GM19043 (cell line): ENCODE measurements at regions not wholly inside any gene's neighbourhood (a gene's known extent, or its start where the extent isn't known, plus 50 kb on each side); places are given as distances from the start of the nearest gene placed in this dataset.

Experiments used
- ATAC-seq: cut with Tn5 transposase; IDR thresholded peaks from one replicate; pipeline ENCODE4 v1.9.1; 2021; ENCODE audit warnings: low read depth; ENCODE audit not compliant: unreplicated experiment

DNA sequence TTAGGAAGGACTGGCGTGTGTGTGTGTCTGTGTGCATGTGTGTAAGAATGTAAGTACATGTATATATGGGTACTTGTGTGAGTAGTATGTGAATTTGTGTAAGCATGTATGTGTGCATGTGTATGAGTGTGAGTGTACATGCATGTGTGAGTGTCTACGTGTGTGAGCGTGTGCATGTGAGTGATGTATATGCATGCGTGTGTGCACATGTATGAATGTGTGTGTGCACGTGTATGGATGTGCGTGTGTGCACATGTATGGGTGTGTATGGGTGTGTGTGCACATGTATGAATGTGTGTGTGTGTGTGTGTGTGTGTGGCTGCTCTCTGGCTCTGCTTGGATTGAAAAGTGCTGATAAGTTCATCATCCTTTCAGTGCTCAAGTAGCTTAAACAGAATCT lies 154.5 kb downstream of the TENT4A start:
- ATAC-seq = no peak

DNA sequence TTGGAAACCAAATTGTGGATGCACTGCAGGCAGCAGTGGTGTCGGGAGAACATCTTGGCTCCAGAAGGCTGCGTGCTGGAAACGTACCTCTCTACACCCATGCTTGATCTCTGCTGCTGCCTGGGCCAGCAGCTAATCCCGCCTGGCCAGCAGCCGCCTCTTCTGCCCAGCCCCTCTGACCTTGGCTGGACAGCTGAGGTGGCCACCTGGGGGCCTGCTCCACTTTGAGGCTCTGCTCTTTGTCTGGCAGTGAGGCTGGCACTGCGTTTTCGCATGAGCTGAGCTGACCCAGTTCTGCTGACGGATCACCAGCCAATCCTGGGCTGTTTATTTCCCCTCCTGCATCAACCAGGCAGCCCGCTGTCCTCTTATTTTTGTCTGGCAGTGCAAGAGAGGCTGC lies 154.9 kb downstream of the TENT4A start:
- no peak for ATAC-seq

DNA sequence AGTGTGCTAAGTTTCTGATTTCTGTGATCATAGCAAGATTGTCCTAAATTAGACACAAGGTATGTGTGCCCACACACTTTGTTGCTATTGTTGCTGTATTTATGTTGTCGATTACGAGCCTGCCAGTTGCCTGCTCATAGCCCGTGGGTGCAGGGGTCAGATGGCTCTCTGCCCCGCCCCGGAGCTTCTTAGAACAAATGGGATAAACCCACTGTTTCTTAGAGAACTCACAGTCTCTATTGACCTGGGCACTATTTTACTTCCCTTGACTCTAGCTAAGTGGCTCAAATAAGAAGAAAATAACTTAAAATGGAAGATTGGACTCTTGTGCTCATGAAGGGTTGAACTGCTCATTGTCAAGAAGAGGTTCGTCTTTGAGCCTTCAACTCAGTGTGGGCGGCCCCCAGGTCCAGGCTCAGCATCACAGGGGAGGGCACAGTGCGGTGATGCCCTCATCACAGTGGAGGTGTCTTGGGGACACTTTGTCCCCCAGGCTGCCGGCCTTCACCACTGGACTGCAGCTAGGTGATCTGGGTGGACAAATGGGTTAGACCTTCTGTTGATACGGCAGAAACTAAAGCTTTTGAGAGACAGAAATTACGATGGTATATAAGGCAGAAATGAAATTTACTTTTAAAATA lies 155.5 kb downstream of the TENT4A start:
- no peak for ATAC-seq

DNA sequence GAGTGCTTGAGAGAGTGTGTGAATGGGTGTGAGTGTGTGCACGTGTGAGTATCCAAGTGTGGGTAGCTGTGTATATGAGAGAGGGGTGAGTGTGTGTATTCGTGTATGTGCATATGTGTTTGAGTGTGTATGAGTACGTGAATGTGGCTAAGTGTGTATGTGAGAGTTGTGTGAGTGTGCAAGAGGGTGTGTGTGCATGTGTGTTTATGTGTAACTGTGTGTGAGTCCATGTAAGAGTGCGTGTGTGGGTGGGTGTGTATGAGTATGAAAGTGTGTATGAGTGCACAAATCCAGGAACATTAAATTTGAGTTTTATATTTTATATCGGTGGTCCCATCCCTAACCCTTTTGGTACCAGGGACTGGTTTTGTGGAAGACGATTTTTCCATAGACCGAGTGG lies 156.4 kb downstream of the TENT4A start:
- ATAC-seq = no peak

DNA sequence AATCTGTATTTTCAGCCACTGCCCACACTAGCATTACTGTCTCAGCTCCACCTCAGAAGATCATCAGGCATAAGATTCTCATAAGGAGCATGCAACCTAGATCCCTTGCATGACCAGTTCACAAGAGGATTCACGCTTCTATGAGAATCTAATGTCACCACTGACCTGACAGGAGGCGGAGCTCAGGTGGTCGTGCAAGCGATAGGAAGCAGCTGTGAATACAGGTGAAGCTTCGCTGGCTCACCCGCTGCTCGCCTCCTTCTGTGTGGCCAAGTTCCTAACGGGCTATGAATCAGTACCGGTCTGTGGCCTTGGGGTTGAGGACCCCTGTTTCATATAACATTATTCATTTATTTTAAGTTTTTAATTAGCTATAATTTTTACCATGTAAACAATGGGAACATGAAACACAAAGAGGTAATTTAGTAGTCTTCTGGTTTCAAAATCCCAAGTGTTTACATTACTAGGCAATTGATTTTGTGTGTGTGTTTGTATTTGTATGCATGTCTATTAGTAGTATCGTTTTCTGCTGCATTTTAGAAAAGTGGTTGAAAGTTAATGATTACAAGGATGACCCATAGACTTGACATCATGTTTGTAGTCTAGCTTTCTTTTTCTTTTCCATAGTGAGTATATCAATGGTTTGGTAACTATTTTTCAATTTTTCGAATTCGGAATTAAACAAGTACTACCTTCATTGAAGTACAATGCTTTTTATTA lies 159.4 kb downstream of the TENT4A start:
- ATAC-seq = no peak

DNA sequence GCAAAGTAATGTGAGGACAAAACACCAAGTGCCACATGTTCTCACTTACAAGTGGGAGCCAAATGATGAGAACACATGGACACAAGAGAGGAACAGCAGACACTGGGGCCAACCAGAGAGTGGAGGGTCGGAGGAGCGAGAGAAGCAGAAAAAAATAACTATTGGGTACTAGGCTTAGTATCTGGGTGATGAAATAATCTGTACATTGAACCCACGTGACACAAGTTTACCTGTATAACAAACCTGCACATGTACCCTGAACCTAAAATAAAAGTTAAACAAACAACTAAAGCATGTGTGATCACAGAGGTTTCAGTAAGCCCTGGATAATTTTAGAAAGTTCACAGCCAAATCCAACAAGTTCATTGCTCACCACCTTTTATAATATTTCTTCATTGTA lies 160.1 kb downstream of the TENT4A start:
- ATAC-seq = no peak

DNA sequence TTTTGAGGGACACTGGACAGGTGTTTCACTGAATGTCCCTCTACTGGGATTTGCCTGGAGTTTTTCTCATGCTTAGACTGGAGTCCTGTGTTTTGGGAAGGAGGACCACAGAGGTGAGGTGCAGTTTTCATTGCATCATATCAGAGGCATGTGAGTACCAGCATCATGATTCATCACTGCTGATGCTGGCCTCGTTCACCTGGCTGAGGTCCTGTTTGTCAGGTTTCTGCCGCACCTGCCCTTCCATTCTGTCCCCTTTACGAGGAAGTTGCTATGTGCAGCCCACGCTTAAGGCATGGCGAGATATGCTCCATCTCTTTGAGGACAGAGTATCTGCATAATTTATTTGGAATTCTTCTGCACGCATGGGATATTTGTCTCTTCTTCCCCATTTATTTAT lies 162.1 kb downstream of the TENT4A start:
- no peak for ATAC-seq

DNA sequence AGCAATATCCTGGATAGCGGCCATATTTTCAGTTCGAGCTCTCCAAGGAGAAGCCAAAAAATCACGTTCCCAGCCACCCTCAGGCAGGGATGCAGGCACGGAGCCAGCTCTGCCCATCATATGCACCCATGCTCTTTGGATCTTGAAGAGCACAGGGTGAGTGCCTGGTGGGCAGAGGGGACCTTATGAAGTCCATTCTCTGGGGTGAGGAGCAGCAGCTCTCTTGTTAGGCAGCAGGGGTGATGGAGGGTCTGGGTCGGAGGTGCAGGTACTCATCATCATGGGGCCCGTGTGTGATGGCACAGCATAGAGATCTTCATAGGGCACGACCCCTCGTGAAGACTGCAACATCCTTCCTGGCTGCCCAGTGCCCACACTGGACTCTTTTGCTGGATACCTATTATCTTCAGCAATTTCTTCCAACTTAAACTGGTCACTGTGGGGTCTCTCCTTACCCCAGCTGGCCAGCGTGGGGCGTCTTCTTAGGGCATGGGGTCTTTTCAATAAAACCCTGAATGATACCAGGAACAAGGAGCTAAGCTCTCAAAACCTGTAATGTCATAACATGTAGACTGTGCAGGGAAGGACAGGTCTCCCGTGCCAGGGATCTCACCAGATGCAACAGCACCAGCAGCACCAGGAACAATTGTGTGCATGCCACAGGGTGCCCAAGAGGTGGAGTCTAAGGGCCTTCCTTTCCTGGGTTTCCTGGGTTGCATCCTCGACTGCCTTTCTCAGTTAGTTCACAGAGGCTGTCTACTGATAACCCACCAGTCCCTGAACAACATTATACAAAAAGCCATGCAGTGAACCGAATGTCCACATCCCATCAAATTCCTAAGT lies 165.0 kb downstream of the TENT4A start:
- no peak for ATAC-seq

DNA sequence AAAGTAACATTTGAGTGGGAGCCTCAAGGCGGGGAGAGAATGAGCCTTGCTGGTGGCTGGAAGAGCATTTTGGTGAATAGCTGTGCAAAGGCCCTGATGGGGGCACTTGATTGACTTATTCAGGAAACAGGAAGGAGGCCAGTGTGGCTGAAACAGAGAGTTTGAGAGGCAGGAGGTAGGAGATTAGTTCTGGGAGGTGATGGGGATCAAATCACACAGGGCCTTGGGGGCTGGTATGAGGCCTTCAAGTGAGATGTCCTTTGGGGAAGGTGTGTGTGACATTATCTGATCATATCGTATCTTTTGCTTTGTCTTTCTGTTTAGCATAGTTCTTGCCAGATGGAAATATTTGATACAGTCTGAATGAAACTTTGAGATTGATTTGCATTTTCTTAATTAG lies 172.3 kb downstream of the TENT4A start:
- no peak for ATAC-seq

DNA sequence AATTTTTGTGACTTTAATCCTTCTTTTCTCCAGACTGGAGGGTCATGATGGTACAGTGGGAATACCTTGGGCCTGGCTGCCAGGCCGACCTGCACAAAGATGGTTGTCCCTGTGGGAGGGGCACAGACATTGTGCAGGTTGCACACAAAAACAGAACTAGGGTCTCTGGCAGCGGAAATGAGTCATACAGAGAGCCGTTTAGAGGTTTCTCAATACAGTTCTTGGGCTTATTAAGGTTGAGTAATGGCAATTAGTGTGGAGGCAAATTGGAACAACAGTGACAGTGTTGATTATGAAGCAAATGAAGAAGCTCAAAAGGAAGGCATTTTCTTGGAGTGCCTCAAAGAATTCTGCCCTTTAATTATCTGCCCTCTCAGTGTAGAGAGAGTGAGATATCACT lies 173.6 kb downstream of the TENT4A start:
- no peak for ATAC-seq

DNA sequence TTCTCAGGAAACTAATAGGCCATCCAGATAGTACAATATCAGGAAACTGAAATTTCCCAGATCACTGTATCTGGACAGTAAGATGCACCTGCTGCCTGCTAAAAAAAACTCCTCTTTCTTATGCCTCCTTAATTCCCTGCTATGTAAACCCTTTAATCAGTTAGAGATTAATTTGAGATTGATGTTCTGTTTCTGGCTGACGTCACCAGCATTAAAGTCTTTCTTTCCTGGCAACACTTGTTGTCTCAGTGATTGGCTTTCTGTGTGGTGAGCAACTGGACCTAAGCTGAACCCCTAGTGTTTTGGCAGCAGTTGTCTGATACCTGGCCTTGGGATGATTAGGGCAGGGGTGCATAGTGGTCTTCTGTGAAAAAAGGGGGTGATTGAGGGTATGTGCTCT lies 175.8 kb downstream of the TENT4A start:
- ATAC-seq = no peak

DNA sequence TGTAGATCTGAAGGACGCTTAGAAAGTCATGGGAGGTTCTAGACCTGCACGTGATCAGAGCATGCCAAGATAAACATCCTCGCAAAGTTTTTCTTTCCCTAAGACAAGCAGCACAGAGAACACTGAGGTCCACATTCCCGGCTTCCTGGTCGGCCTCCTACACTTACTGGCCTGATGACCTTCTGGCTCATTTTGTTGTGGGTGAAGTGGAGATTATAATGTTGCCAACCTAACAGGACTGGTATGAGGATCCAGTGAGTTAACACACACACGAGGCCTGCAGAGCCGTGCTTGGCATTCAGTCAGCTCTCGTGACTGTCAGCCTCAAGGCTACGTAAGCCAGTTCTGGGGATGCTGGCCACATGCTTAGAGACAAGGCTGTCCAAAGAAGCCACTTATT lies 186.0 kb downstream of the TENT4A start:
- ATAC-seq = no peak

DNA sequence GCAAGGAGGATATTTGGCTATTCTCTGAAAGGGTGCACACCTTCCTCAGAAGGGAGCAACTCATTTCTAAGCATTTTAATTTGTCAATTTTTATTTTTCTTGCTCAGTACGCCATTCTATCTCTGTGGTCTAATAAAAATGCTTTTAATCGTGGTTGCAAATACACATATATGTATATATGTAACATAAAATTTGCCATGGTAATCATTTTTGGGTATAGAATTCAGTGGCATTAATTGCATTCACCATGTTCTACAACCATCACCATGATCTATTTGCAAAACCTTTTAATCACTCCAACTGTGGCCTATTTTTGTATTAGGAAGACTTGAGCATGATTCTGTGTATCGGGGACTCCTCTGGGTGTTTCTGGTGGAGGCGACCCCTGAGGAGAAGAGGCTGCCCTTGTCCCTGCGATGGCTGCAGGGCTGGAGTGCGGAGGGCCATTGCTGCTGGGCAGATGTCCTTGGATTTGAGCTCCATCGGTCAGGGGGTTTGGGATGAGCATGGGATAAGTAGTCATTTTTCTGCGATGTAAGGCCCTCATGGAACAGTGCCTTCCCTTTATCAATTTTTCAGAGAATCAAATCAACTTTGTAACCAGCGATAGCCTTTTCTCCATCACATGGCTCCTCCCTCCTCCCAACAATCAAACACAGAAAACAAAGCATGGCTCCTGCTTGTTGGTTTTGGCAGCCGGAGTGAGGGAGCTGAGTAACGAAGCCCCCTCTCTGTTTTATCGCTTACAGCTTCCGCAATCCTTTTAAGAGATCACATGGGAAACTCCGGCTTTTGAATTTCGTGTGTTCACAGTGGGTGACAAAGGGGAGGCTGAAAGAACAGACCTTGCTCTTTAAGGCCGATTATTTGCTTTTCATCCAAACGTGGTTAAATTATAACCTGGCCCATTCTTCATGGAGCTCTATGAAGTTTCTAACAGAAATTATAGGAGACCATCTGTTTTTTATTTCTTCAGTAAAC lies 187.3 kb downstream of the TENT4A start:
- ATAC-seq = no peak

DNA sequence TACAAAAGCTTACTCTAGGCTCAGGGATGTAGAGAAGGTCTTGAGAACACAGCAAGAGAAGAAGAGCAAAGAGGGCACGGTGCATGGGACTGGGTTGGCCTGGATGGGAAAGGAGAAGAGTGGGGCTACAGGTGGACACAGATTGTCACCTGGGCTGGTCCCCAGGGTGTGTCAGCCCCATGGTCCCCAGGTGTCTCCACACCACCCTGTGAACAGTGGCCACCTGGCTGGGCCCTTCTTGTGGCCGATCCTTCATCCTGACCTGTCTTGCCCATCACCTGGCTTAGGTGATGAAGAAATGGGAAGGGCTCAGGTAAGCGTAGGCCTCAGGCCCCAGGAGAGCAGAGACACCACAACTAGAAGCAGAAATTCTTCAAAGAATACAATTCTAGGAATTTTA lies 188.9 kb downstream of the TENT4A start:
- no peak for ATAC-seq

DNA sequence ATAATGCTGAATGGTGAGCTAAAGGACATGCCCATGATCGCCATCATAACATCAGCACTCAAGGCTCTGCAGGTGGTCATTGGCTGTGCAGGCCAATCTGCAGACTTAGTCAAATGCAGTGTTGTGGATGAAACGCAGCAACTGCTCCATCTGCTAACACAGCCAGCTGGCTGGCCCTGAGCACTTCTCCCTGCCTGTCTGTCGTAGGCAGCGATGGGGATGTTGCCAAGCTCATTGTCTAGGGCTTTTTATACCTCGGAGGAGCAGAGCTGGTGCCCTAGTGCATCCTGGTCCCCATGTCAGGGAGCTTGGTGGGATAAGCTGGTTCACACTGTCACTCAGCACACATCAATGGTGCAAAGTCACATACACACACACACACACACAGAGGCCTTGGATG lies 189.4 kb downstream of the TENT4A start:
- no peak for ATAC-seq

DNA sequence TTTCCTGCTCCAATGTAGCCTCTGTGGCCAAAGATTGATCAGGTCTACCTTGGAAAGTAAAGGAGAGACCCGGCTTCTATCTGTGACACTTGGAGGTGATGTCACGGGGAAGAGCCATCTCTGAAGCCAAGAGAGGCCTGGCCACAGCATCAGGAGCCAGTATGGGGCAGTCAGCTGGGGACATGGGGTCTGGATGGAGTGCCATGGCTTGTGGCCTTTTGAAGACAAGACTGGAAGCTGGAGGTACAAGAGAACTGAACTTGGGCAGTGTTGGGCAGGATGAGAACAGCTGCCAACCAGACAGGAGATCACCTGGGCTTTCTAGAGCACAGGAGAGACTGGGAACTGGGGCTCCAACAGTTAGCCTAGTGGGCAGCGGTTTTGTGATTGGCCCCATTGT lies 190.7 kb downstream of the TENT4A start:
- no peak for ATAC-seq

DNA sequence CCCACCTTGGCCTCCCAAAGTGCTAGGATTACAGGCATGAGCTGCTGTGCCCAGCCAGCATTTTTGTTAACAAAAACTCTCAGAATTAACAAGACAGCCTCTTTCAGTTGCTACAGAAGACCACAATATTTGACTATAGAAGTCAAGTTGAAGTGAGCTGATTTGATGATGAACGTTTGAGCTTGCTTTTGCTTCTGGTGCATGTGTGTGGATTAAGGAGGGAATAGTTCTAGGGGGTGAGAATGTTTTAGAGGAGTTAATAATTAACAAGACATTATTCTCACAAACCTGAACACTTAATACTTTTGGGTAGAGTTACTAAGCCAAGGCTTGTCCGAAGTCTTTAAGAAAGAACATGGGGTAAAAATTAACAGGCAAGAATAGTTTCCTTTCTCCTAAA lies 191.6 kb downstream of the TENT4A start:
- ATAC-seq = no peak

DNA sequence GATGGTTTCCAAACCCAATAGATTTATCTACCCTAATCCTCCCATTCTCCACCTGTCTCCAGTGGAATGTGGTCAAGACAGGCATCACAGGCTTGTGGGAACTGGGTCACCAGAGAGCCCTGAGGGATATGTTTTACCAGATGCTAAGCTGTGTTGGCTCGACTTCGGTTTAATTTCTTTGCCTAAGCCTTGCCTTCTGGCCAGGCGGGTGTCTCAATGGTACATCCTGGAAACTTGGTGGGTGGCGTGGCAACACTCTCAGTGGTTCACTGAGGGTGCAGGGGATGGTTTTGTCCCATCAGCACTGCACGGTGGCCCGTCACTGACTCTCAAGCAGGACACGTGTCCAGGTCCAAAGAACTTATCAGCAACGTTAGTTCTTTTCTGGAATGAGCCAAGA lies 192.2 kb downstream of the TENT4A start:
- no peak for ATAC-seq

DNA sequence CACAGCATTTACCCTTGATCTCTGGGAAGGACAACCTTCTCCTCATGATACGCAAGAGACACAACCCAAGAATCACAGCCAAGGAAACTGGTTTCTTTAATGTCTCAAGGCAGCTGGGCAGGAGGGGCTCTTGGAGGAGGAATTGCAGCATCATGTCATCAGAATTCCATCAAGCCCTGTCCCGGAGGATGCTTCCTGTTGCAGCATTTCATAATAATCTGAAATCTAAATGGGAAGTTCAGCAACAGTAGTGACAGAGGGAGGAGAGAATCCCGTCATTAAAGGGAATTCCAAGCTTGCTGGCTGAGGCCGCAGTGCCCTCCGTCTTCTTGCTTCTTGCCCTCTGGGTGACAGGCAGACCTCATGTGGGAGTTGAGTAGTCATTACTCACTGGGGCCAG lies 192.7 kb downstream of the TENT4A start:
- no peak for ATAC-seq

DNA sequence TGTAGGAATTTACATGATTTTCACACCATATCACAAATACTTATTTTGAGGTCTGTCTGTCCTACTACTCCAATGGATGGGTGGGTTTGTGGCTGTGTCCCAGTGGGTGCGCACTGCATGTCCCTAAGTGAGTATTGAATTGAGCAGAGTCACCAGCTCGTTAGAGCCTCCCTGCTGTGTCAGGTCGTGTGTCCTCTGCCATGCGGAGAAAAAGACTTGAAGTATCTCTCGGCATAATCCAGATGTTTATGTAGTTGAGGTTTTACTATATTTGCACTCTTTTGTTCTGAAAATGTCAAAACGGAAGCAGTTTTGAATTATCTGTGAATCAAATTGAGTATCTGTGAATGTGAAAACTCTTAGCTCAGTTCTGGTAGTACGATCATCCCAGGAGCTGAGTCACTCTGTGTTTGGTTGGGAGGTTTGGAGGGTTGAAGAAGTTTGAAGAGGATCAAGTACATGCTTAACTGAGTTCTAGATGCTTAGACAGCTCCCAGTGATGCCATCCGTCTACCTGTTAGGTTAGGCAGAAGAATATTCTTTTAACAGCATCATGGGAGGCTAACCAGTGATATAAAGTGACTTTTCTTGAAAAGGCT lies 194.2 kb downstream of the TENT4A start:
- ATAC-seq = no peak
